Caco-2 (cell line): ENCODE measurements at regions not wholly inside any gene's neighbourhood (a gene's known extent, or its start where the extent isn't known, plus 50 kb on each side); places are given as distances from the start of the nearest gene placed in this dataset.

Experiments used
- BruUV-seq: library from RNA; stranded (reverse); fragments of 400-500 nt; replicated peaks from 2 replicates; lab custom pipeline; 2021; lab: Mats Ljungman, UMichigan
- CTCF ChIA-PET: fragments of 300-600 bp; sonication (Branson Sonifier 250); formaldehyde crosslinking; loops from one replicate; lab custom pipeline; 2022; ENCODE audit warnings: antibody characterized with exemption; lab: Charles Lee
- POLR2A ChIA-PET: fragments of 300-600 bp; sonication (Branson Sonifier 250); formaldehyde crosslinking; loops from one replicate; lab custom pipeline; 2022; ENCODE audit warnings: antibody characterized with exemption; lab: Charles Lee
- DNase-seq, 2 experiments: peaks; one replicate each; pipeline versions ENCODE4 v3.0.0 to v3.0.0-alpha.2; 2020 to 2022
- H3K27me3 ChIP-seq: replicated peaks from 2 replicates; pipeline ENCODE4 v1.6.0; 2011; ENCODE audit warnings: low read length; ENCODE audit not compliant: control insufficient read depth, insufficient read depth
- H3K36me3 ChIP-seq: 2 replicates; pipeline ENCODE4 v1.5.1; 2011; ENCODE audit warnings: low read length; ENCODE audit not compliant: control insufficient read depth, insufficient read depth
- H3K4me1 ChIP-seq: fragments of 250-450 bp; sonication (Bioruptor Pico); 2 replicates; pipeline ENCODE4 v1.5.1; 2020; ENCODE audit warnings: mild to moderate bottlenecking
- H3K4me3 ChIP-seq: 2 replicates; pipeline ENCODE4 v1.5.1; 2011; ENCODE audit warnings: low read depth, mild to moderate bottlenecking, control low read depth, low read length
- H3K9me3 ChIP-seq: fragments of 250-450 bp; sonication (Bioruptor Pico); 2 replicates; pipeline ENCODE4 v1.5.1; 2020; ENCODE audit warnings: mild to moderate bottlenecking, moderate library complexity
- H3K27ac Mint-ChIP-seq: one replicate; pipeline ENCODE4 v1.8.0; 2022; ENCODE audit warnings: mixed read lengths; ENCODE audit not compliant: unreplicated experiment
- H3K27me3 Mint-ChIP-seq: one replicate; pipeline ENCODE4 v1.8.0; 2022; ENCODE audit warnings: mixed read lengths; ENCODE audit not compliant: insufficient read depth, unreplicated experiment
- H3K36me3 Mint-ChIP-seq: one replicate; pipeline ENCODE4 v1.8.0; 2022; ENCODE audit warnings: mild to moderate bottlenecking, mixed read lengths; ENCODE audit not compliant: insufficient read depth, unreplicated experiment
- H3K4me1 Mint-ChIP-seq: one replicate; pipeline ENCODE4 v1.8.0; 2022; ENCODE audit warnings: low read depth, mixed read lengths; ENCODE audit not compliant: unreplicated experiment
- H3K4me3 Mint-ChIP-seq: one replicate; pipeline ENCODE4 v1.8.0; 2022; ENCODE audit warnings: mild to moderate bottlenecking, moderate library complexity, mixed read lengths; ENCODE audit not compliant: unreplicated experiment
- H3K9me3 Mint-ChIP-seq: one replicate; pipeline ENCODE4 v1.8.0; 2022; ENCODE audit warnings: mixed read lengths; ENCODE audit not compliant: unreplicated experiment
- CTCF ChIP-seq, 2 experiments: fragments of 200-600 bp in 1 of 2; IDR thresholded peaks; 1 replicate in 1 of 2; 2 replicates in 1 of 2; pipeline versions ENCODE4 v1.5.1 to v1.8.0; 2011 to 2022; ENCODE audit warnings: antibody characterized with exemption in 1 of 2, control low read depth in 1 of 2, inconsistent platforms in 1 of 2, low read depth in 1 of 2, low read length in 1 of 2, mild to moderate bottlenecking in 1 of 2, moderate library complexity in 1 of 2; ENCODE audit not compliant: insufficient read depth in 1 of 2, severe bottlenecking in 1 of 2, unreplicated experiment in 1 of 2
- intact Hi-C: fragments of 100-400 bp; cut with micrococcal nuclease; formaldehyde crosslinking; loops from one replicate; pipeline ENCODE4 v1.10.0; 2022; ENCODE audit not compliant: unreplicated experiment

- H3K27ac Mint-ChIP-seq, result no peak overlapping the region
- H3K4me1 ChIP-seq, result no peaks in the 10 kb centered on the region
Observed at GRCh38 chr5:27462936-27463335, 424.6 kb upstream of the CDH9 start.

GRCh38 chr5:27458287-27458686 is 419.9 kb upstream of the CDH9 start:
- POLR2A ChIA-PET, result no interaction called here

More at GRCh38 chr5:27462936-27463335, 424.6 kb upstream of the CDH9 start:
- Histone ChIP-seq H3K9me3 (no peaks in the 10 kb centered on the region), H3K36me3 (no peaks in the 10 kb centered on the region), H3K4me3 (no peak overlapping the region), H3K27me3 (no peaks in the 10 kb centered on the region)
- Mint-ChIP-seq H3K4me3 (no peak overlapping the region), H3K27me3 (no peaks in the 10 kb centered on the region), H3K36me3 (no peaks in the 10 kb centered on the region), H3K9me3 (no peaks in the 10 kb centered on the region), H3K4me1 (no peaks in the 10 kb centered on the region)
- no peak for DNase-seq
- CTCF ChIA-PET, result no interaction called here
- intact Hi-C loops, result no loop called here
- no peak for TF ChIP-seq CTCF (IDR thresholded peaks at IDR 0.05; ENCODE audit: insufficient read depth in 1 of 2, low read depth in 1 of 2, low read length in 1 of 2, severe bottlenecking in 1 of 2, unreplicated experiment in 1 of 2)
- POLR2A ChIA-PET, result no interaction called here
- BruUV-seq, result no TSS peak

GRCh38 chr5:27451377-27451776 is 413.0 kb upstream of the CDH9 start:
- ChIA-PET CTCF (no interaction called here), POLR2A (no interaction called here)
- BruUV-seq, result no TSS peak
- H3K9me3 Mint-ChIP-seq, result no peaks in the 10 kb centered on the region
- Histone ChIP-seq H3K9me3 (no peaks in the 10 kb centered on the region), H3K4me1 (no peaks in the 10 kb centered on the region), H3K27me3 (no peaks in the 10 kb centered on the region), H3K36me3 (no peaks in the 10 kb centered on the region), H3K4me3 (no peak overlapping the region)
- no peaks in the 10 kb centered on the region for H3K36me3 Mint-ChIP-seq
- intact Hi-C loops, result no loop called here
- no peaks in the 10 kb centered on the region for H3K27me3 Mint-ChIP-seq
- no peaks in the 10 kb centered on the region for H3K4me1 Mint-ChIP-seq
- no peak overlapping the region for H3K4me3 Mint-ChIP-seq
- TF ChIP-seq CTCF (IDR thresholded peaks at IDR 0.05; ENCODE audit: insufficient read depth in 1 of 2, low read depth in 1 of 2, low read length in 1 of 2, severe bottlenecking in 1 of 2, unreplicated experiment in 1 of 2), result no peak
- no peak for DNase-seq
- H3K27ac Mint-ChIP-seq, result no peak overlapping the region

More at GRCh38 chr5:27458287-27458686, 419.9 kb upstream of the CDH9 start:
- BruUV-seq, result no TSS peak
- CTCF ChIA-PET, result no interaction called here
- Histone ChIP-seq H3K9me3 (no peaks in the 10 kb centered on the region), H3K4me3 (no peak overlapping the region), H3K36me3 (no peaks in the 10 kb centered on the region), H3K27me3 (no peaks in the 10 kb centered on the region), H3K4me1 (no peaks in the 10 kb centered on the region)
- no peak overlapping the region for H3K4me3 Mint-ChIP-seq
- no peaks in the 10 kb centered on the region for H3K36me3 Mint-ChIP-seq
- intact Hi-C loops, result no loop called here
- H3K27me3 Mint-ChIP-seq, result no peaks in the 10 kb centered on the region
- no peak for TF ChIP-seq CTCF (IDR thresholded peaks at IDR 0.05; ENCODE audit: insufficient read depth in 1 of 2, low read depth in 1 of 2, low read length in 1 of 2, severe bottlenecking in 1 of 2, unreplicated experiment in 1 of 2)
- H3K9me3 Mint-ChIP-seq, result no peaks in the 10 kb centered on the region
- no peak overlapping the region for H3K27ac Mint-ChIP-seq
- DNase-seq, result no peak
- H3K4me1 Mint-ChIP-seq, result no peaks in the 10 kb centered on the region
